K562 (cell line): ENCODE measurements at regions not wholly inside any gene's neighbourhood (a gene's known extent, or its start where the extent isn't known, plus 50 kb on each side); places are given as distances from the start of the nearest gene placed in this dataset.

Source experiments
- CHD2 ChIP-seq: IDR thresholded peaks from 2 replicates; pipeline ENCODE4 v1.6.1; 2011; ENCODE audit warnings: low read depth, low read length
- ESRRB ChIP-seq: fragments of 250-450 bp; sonication (Bioruptor Pico); IDR thresholded peaks from 2 replicates; pipeline ENCODE4 v1.5.0; 2020; ENCODE audit warnings: mild to moderate bottlenecking, moderate library complexity, borderline replicate concordance
- EZH2 ChIP-seq: IDR thresholded peaks from 2 replicates; pipeline ENCODE4 v1.6.1; 2012; ENCODE audit warnings: low read depth, mild to moderate bottlenecking, inconsistent platforms, low read length, borderline replicate concordance
- HMBOX1 ChIP-seq: sonication (generic); IDR thresholded peaks from 2 replicates; pipeline ENCODE4 v1.6.1; 2016
- POLR3A ChIP-seq: IDR thresholded peaks from 2 replicates; pipeline ENCODE4 v1.6.1; 2011; ENCODE audit warnings: borderline replicate concordance, mild to moderate bottlenecking, moderate library complexity; ENCODE audit not compliant: insufficient read length, insufficient read depth; ENCODE audit errors: extremely low read depth
- POLR3G ChIP-seq: IDR thresholded peaks from 2 replicates; pipeline ENCODE4 v1.6.1; 2011; ENCODE audit not compliant: insufficient read length, insufficient replicate concordance; ENCODE audit errors: extremely low read depth
- SIN3A ChIP-seq, 2 experiments: fragments of 150-350 bp in 1 of 2; IDR thresholded peaks; 2 replicates each; pipeline ENCODE4 v1.6.1; 2011 to 2016; ENCODE audit warnings: borderline replicate concordance in 2 of 2, low read depth in 2 of 2, low read length in 2 of 2, mild to moderate bottlenecking in 2 of 2, moderate library complexity in 2 of 2; ENCODE audit not compliant: control insufficient read depth in 1 of 2
- STAT6 ChIP-seq: sonication (generic); formaldehyde crosslinking; IDR thresholded peaks from 2 replicates; pipeline ENCODE4 v1.8.1; 2023; ENCODE audit warnings: mild to moderate bottlenecking, missing genetic modification reagents
- ZNF121 ChIP-seq: sonication (generic); formaldehyde crosslinking; conservative IDR thresholded peaks from 2 replicates; pipeline ENCODE4 v1.8.0; 2022; ENCODE audit warnings: missing genetic modification reagents

DNA sequence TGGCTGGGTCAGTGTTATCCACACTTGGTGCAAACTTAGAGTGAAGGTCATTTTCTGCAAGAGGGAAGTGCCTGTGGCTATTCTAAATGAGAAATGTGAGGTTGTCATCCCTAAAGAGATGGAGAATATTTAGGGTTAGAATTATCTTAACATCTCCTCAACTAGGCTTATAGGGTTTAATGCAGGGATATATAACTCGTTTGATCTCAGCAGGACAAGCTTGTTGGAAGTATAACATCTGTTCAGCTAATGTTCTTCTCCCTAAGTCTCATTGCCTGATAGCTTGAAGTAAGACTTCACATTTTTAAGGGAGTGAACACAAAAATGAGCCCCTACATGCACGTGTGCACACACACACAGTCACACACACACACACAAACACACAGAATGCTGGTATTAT is 75.9 kb upstream of the NRXN1 start:
- TF ChIP-seq POLR3G (no peak), EZH2 (no peak), CHD2 (no peak), SIN3A (IDR thresholded peaks at IDR 0.05; ENCODE audit: borderline replicate concordance in 2 of 2, control insufficient read depth in 1 of 2, low read depth in 2 of 2, low read length in 2 of 2) (no peak), STAT6 (CRISPR knock-in tag) (no peak), HMBOX1 (no peak), ZNF121 (no peak), POLR3A (no peak), ESRRB (no peak)
